Heart left ventricle (tissue), 16 donors: ENCODE measurements at regions not wholly inside any gene's neighbourhood (a gene's known extent, or its start where the extent isn't known, plus 50 kb on each side); places are given as distances from the start of the nearest gene placed in this dataset.

Source experiments
- ATAC-seq, 4 donors: fragments of 200-7000 bp; cut with Tn5 transposase; one replicate each; pipeline ENCODE4 v1.9.1; 2020 to 2022; ENCODE audit warnings: moderate library complexity in 4 of 4, mild to moderate bottlenecking in 3 of 4, moderate number of reproducible peaks in 1 of 4
- DNase-seq, 5 donors: peaks; one replicate each; pipeline ENCODE4 v3.0.0-alpha.2; 2020
- H3K27ac ChIP-seq, 12 donors: fragments of 200-600 bp; sonication (generic) in 4 of 12; one replicate each; pipeline versions ENCODE4 v1.5.0 to v1.8.0; 2016 to 2022; ENCODE audit warnings: mild to moderate bottlenecking in 2 of 12
- H3K27me3 ChIP-seq, 9 donors: fragments of 200-600 bp; sonication (generic) in 2 of 9; one replicate each; pipeline versions ENCODE4 v1.5.1 to v1.8.0; 2016 to 2022; ENCODE audit warnings: mild to moderate bottlenecking in 3 of 9
- H3K36me3 ChIP-seq, 9 donors: fragments of 200-600 bp; sonication (generic) in 2 of 9; one replicate each; pipeline versions ENCODE4 v1.5.0 to v1.8.0; 2018 to 2022; ENCODE audit warnings: mild to moderate bottlenecking in 2 of 9
- H3K4me1 ChIP-seq, 12 donors: fragments of 200-600 bp; sonication (generic) in 4 of 12; one replicate each; pipeline versions ENCODE4 v1.5.0 to v1.8.0; 2016 to 2022; ENCODE audit warnings: mild to moderate bottlenecking in 3 of 12
- H3K4me3 ChIP-seq, 12 donors: fragments of 200-600 bp; sonication (generic) in 4 of 12; one replicate each; pipeline versions ENCODE4 v1.5.0 to v1.8.0; 2017 to 2022; ENCODE audit warnings: mild to moderate bottlenecking in 9 of 12, moderate library complexity in 4 of 12
- H3K9me3 ChIP-seq, 12 donors: fragments of 200-600 bp; sonication (generic) in 4 of 12; one replicate each; pipeline versions ENCODE4 v1.5.0 to v1.8.0; 2016 to 2022; ENCODE audit warnings: mild to moderate bottlenecking in 1 of 12
- CTCF ChIP-seq, 12 donors: fragments of 200-600 bp; sonication (generic) in 4 of 12; IDR thresholded peaks; one replicate each; pipeline versions ENCODE4 v1.5.0 to v1.8.0; 2018 to 2022; ENCODE audit warnings: antibody characterized with exemption in 12 of 12, mild to moderate bottlenecking in 5 of 12
- POLR2A ChIP-seq, 2 donors: fragments of 450-650 bp; IDR thresholded peaks; one replicate each; pipeline ENCODE4 v1.6.1; 2017; ENCODE audit warnings: antibody characterized with exemption in 2 of 2, mild to moderate bottlenecking in 2 of 2, moderate library complexity in 2 of 2
- WGBS, 4 donors: extraction: QIAGEN DNeasy Blood & Tissue Kit in 2 of 4; methylation state at CpG; one replicate each; pipeline versions ENCODE4 v1.1.5 to v1.1.7; 2013 to 2018; 5-methylcytosine and 5-hydroxymethylcytosine counted together
- intact Hi-C, 10 donors: fragments of 100-400 bp; cut with DNase I; formaldehyde crosslinking; loops; one replicate each; pipeline versions ENCODE4 v1.11.1 to v1.14.2; 2022
- donor health status: ischemic (EF 13 %, LVEDD 7.1; RV severe dilation, severe dysfunction).
- donor health status: healthy with polysubstance abuse.
- donor health status: DM: no; HTN: yes; CAD: no.
- donor health status: DM: no; HTN: no; CAD: no.
- donor health status: ischemic (EF 25% LVEDD 6.9; RV normal size, moderate dysfunction).
- donor health status: ischemic (EF 25% LVEDD 5.7; RV mildly dilated, moderate dysfunction).
- donor health status: healthy.
- donor health status: DM: yes; HTN: yes; CAD: no.
- donor health status: ischemic (EF 35%, LVEDD 5.7; RV mildly dilated, moderate dysfunction).
- donor health status: nonischemic (EF 11% LVEDD 7.7; RV severe dilation, severe dysfunction).
- donor health status: DM: yes; HTN: yes; CAD: no.
- donor health status: PGD.
- donor health status: ischemic (EF 29% LVEDD 5.4; RV normal size, mild dysfunction).
- donor health status: nonischemic (EF 23%, LVEDD 6.1; RV moderate dilation, normal function).

- ATAC-seq (no peak), DNase-seq (no peak)
- H3K27me3 ChIP-seq: no peaks in the 10 kb centered on the region
- H3K9me3 ChIP-seq: peaks cover 0 to 7% (median 0%) of the 10 kb centered on the region in 12 donors
- H3K27ac ChIP-seq: no peak overlapping the region
- intact Hi-C loops: no loop called here
- no peaks in the 10 kb centered on the region for H3K36me3 ChIP-seq
- no peak overlapping the region for H3K4me3 ChIP-seq
- H3K4me1 ChIP-seq: no peaks in the 10 kb centered on the region
- TF ChIP-seq POLR2A (IDR thresholded peaks at IDR 0.05) (no peak), CTCF (IDR thresholded peaks at IDR 0.05) (no peak)
- WGBS, 4 donors: 72 to 86% (median 76%) methylated on average over 3 of the region's 3 CpGs
These were observed 103.7 kb upstream of the CD96 start for GRCh38 chr3:111438283-111438682.

- TF ChIP-seq CTCF (IDR thresholded peaks at IDR 0.05): no peak
- TF ChIP-seq POLR2A (IDR thresholded peaks at IDR 0.05): no peak
- H3K36me3 ChIP-seq: no peaks in the 10 kb centered on the region
- intact Hi-C loops: no loop called here
- H3K27ac ChIP-seq: no peak overlapping the region
- H3K27me3 ChIP-seq: no peaks in the 10 kb centered on the region
- no peak for ATAC-seq
- DNase-seq: no peak
- 66 to 82% (median 68%) methylated on average over 3 of the region's 3 CpGs for WGBS, 4 donors
- H3K4me3 ChIP-seq: no peak overlapping the region
- H3K9me3 ChIP-seq: no peaks in the 10 kb centered on the region
- no peaks in the 10 kb centered on the region for H3K4me1 ChIP-seq
These were observed 87.4 kb upstream of the CD96 start for GRCh38 chr3:111454551-111454950.

GRCh38 chr3:111465081-111465670 is 76.8 kb upstream of the CD96 start:
- intact Hi-C loops: no loop called here

GRCh38 chr3:111470032-111470431 is 72.0 kb upstream of the CD96 start:
- ATAC-seq (no peak), DNase-seq (no peak)
- no peak overlapping the region for H3K4me3 ChIP-seq
- TF ChIP-seq CTCF (IDR thresholded peaks at IDR 0.05) (no peak), POLR2A (IDR thresholded peaks at IDR 0.05) (no peak)
- H3K36me3 ChIP-seq: no peaks in the 10 kb centered on the region
- H3K9me3 ChIP-seq: peaks cover 0 to 8% (median 0%) of the 10 kb centered on the region in 12 donors
- intact Hi-C loops: no loop called here
- no peaks in the 10 kb centered on the region for H3K27me3 ChIP-seq
- H3K27ac ChIP-seq: no peak overlapping the region
- 68 to 74% (median 71%) methylated on average over 2 of the region's 2 CpGs for WGBS, 4 donors
- H3K4me1 ChIP-seq: no peaks in the 10 kb centered on the region

More at GRCh38 chr3:111465081-111465670, 76.8 kb upstream of the CD96 start:
- H3K36me3 ChIP-seq: no peaks in the 10 kb centered on the region
- H3K9me3 ChIP-seq: peaks cover 0 to 4% (median 0%) of the 10 kb centered on the region in 12 donors
- H3K27ac ChIP-seq: no peak overlapping the region
- no peaks in the 10 kb centered on the region for H3K27me3 ChIP-seq
- H3K4me3 ChIP-seq: no peak overlapping the region
- H3K4me1 ChIP-seq: no peaks in the 10 kb centered on the region
- DNase-seq (no peak), ATAC-seq (no peak)
- TF ChIP-seq CTCF (IDR thresholded peaks at IDR 0.05): no peak
- 51 to 60% (median 54%) methylated on average over 2 of the region's 2 CpGs for WGBS, 4 donors
